ENCODE measurements at regions not wholly inside any gene's neighbourhood (a gene's known extent, or its start where the extent isn't known, plus 50 kb on each side); places are given as distances from the start of the nearest gene placed in this dataset.

- intact Hi-C loops (cut with DNase I): no loop called here
Measured at GRCh38 chr5:89041976-89042375, 159.0 kb upstream of the MEF2C start.

GRCh38 chr5:89041249-89041779 is 158.3 kb upstream of the MEF2C start:
- intact Hi-C loops (cut with DNase I): no loop called here
- Histone ChIP-seq H3K27me3 (no peaks in the 10 kb centered on the region), H3K36me3 (replicated peaks in 1 of 2; ENCODE audit: insufficient read depth in 1 of 2, low read depth in 2 of 2) (no peaks in the 10 kb centered on the region), H3K9me3 (no peaks in the 10 kb centered on the region), H3K4me3 (no peak overlapping the region), H3K4me1 (no peaks in the 10 kb centered on the region), H3K27ac (no peak overlapping the region)
- TF ChIP-seq CTCF (IDR thresholded peaks at IDR 0.05): no peak
- no peak for TF ChIP-seq POLR2A (IDR thresholded peaks at IDR 0.05)
- no peak for DNase-seq
- ATAC-seq: no peak
- 59 to 73% methylated on average over 3 of the region's 3 CpGs for WGBS, 2 donors

More at GRCh38 chr5:89041976-89042375, 159.0 kb upstream of the MEF2C start:
- Histone ChIP-seq H3K36me3 (replicated peaks in 1 of 2; ENCODE audit: insufficient read depth in 1 of 2, low read depth in 2 of 2) (no peaks in the 10 kb centered on the region), H3K9me3 (no peaks in the 10 kb centered on the region), H3K4me1 (no peaks in the 10 kb centered on the region), H3K4me3 (no peak overlapping the region), H3K27me3 (no peaks in the 10 kb centered on the region), H3K27ac (no peak overlapping the region)
- ATAC-seq (no peak), DNase-seq (no peak)
- WGBS, 2 donors: 72 to 82% methylated on average over 3 of the region's 3 CpGs
- TF ChIP-seq CTCF (IDR thresholded peaks at IDR 0.05): no peak
- no peak for TF ChIP-seq POLR2A (IDR thresholded peaks at IDR 0.05)

GRCh38 chr5:89036704-89037489 is 153.9 kb upstream of the MEF2C start:
- Histone ChIP-seq H3K36me3 (replicated peaks in 1 of 2; ENCODE audit: insufficient read depth in 1 of 2, low read depth in 2 of 2) (no peaks in the 10 kb centered on the region), H3K27me3 (no peaks in the 10 kb centered on the region), H3K4me3 (no peak overlapping the region), H3K27ac (no peak overlapping the region), H3K9me3 (no peaks in the 10 kb centered on the region), H3K4me1 (no peaks in the 10 kb centered on the region)
- no peak for DNase-seq
- TF ChIP-seq CTCF (IDR thresholded peaks at IDR 0.05): no peak
- TF ChIP-seq POLR2A (IDR thresholded peaks at IDR 0.05): no peak
- ATAC-seq: peak; percentile 47
- 51 to 55% methylated on average over 8 of the region's 8 CpGs for WGBS, 2 donors
- intact Hi-C loops (cut with DNase I): no loop called here

GRCh38 chr5:89036166-89036565 is 153.2 kb upstream of the MEF2C start:
- DNase-seq (no peak), ATAC-seq (no peak)
- Histone ChIP-seq H3K27me3 (no peaks in the 10 kb centered on the region), H3K4me1 (no peaks in the 10 kb centered on the region), H3K27ac (no peak overlapping the region), H3K4me3 (no peak overlapping the region), H3K9me3 (no peaks in the 10 kb centered on the region), H3K36me3 (replicated peaks in 1 of 2; ENCODE audit: insufficient read depth in 1 of 2, low read depth in 2 of 2) (no peaks in the 10 kb centered on the region)
- intact Hi-C loops (cut with DNase I): no loop called here
- WGBS, 2 donors: 64 to 73% methylated on average over 6 of the region's 6 CpGs
- TF ChIP-seq POLR2A (IDR thresholded peaks at IDR 0.05): no peak
- TF ChIP-seq CTCF (IDR thresholded peaks at IDR 0.05): no peak

GRCh38 chr5:89034588-89034987 is 151.6 kb upstream of the MEF2C start:
- whole genome bisulfite sequencing, 2 donors: 71 to 74% methylated on average over 2 of the region's 2 CpGs
- no peak overlapping the region for H3K4me3 ChIP-seq
- H3K27ac ChIP-seq: no peak overlapping the region
- TF ChIP-seq CTCF (IDR thresholded peaks at IDR 0.05) (no peak), POLR2A (IDR thresholded peaks at IDR 0.05) (no peak)
- no peak for ATAC-seq
- no peaks in the 10 kb centered on the region for H3K9me3 ChIP-seq
- H3K36me3 ChIP-seq (replicated peaks in 1 of 2; ENCODE audit: insufficient read depth in 1 of 2, low read depth in 2 of 2): no peaks in the 10 kb centered on the region
- DNase-seq: no peak
- intact Hi-C loops (cut with DNase I): no loop called here
- no peaks in the 10 kb centered on the region for H3K27me3 ChIP-seq
- H3K4me1 ChIP-seq: no peaks in the 10 kb centered on the region
